Panc1 (cell line): ENCODE measurements at regions not wholly inside any gene's neighbourhood (a gene's known extent, or its start where the extent isn't known, plus 50 kb on each side); places are given as distances from the start of the nearest gene placed in this dataset.

Source experiments
- ATAC-seq: fragments of 200-7000 bp; cut with Tn5 transposase; 2 replicates; pipeline ENCODE4 v1.9.1; 2020; ENCODE audit warnings: mild to moderate bottlenecking, moderate library complexity
- BruUV-seq: library from RNA; stranded (reverse); fragments of 400-500 nt; replicated peaks from 2 replicates; lab custom pipeline; 2021; lab: Mats Ljungman, UMichigan
- CTCF ChIA-PET: fragments of 300-600 bp; sonication (Branson Sonifier 250); formaldehyde crosslinking; loops from one replicate; lab custom pipeline; 2022; ENCODE audit warnings: antibody characterized with exemption; lab: Charles Lee
- POLR2A ChIA-PET: fragments of 300-600 bp; sonication (Branson Sonifier 250); formaldehyde crosslinking; loops from one replicate; lab custom pipeline; 2022; ENCODE audit warnings: antibody characterized with exemption; lab: Charles Lee
- DNase-seq: peaks from one replicate; pipeline ENCODE4 v3.0.0-alpha.2; 2010; ENCODE audit warnings: low read depth, low spot score
- H3K27ac ChIP-seq: 2 replicates; pipeline ENCODE4 v1.5.1; 2011; ENCODE audit warnings: mild to moderate bottlenecking, low read length, inconsistent platforms
- H3K27me3 ChIP-seq: fragments of 200-500 bp; sonication (Bioruptor generic); 2 replicates; pipeline ENCODE4 v1.6.0; 2014; ENCODE audit warnings: low read length, inconsistent platforms; ENCODE audit not compliant: control insufficient read depth, insufficient read depth
- H3K36me3 ChIP-seq: fragments of 200-500 bp; sonication (Bioruptor generic); 2 replicates; pipeline ENCODE4 v1.5.1; 2014; ENCODE audit warnings: inconsistent platforms, mild to moderate bottlenecking, low read length, moderate library complexity; ENCODE audit not compliant: control insufficient read depth, insufficient read depth
- H3K4me1 ChIP-seq: 2 replicates; pipeline ENCODE4 v1.5.1; 2011; ENCODE audit warnings: inconsistent platforms, mild to moderate bottlenecking, low read length, moderate library complexity; ENCODE audit not compliant: control insufficient read depth, insufficient read depth
- H3K4me3 ChIP-seq, 2 experiments: 2 replicates each; pipeline ENCODE4 v1.5.1; 2011 to 2012; ENCODE audit warnings: low read depth in 2 of 2, low read length in 2 of 2, mild to moderate bottlenecking in 2 of 2, inconsistent platforms in 1 of 2, moderate library complexity in 1 of 2
- H3K9me3 ChIP-seq: fragments of 200-500 bp; sonication (Bioruptor generic); 2 replicates; pipeline ENCODE4 v1.5.1; 2014; ENCODE audit warnings: low read depth, mild to moderate bottlenecking, inconsistent platforms, low read length, moderate library complexity; ENCODE audit not compliant: control insufficient read depth, insufficient read depth
- CTCF ChIP-seq: fragments of 450-650 bp; IDR thresholded peaks from 2 replicates; pipeline ENCODE4 v1.5.1; 2017; ENCODE audit warnings: mild to moderate bottlenecking
- POLR2AphosphoS5 ChIP-seq: IDR thresholded peaks from 2 replicates; pipeline ENCODE4 v1.6.1; 2012; ENCODE audit warnings: mild to moderate bottlenecking, low read depth, low read length, moderate library complexity
- SIN3A ChIP-seq: IDR thresholded peaks from 2 replicates; pipeline ENCODE4 v1.6.1; 2012; ENCODE audit warnings: low read depth, mild to moderate bottlenecking, low read length, moderate library complexity, borderline replicate concordance; ENCODE audit not compliant: insufficient read depth
- TCF7L2 ChIP-seq: IDR thresholded peaks from 2 replicates; pipeline ENCODE4 v1.6.1; 2011; ENCODE audit warnings: mild to moderate bottlenecking, low read depth, low read length, inconsistent platforms
- in situ Hi-C: cut with HindIII; loops from 2 replicates; pipeline ENCODE4 v1.10.0; 2016; ENCODE audit warnings: low sequenced_read_pairs, low pct_unique_long_range_greater_than_20kb
- intact Hi-C: fragments of 100-400 bp; cut with micrococcal nuclease; formaldehyde crosslinking; loops from one replicate; pipeline ENCODE4 v1.10.0; 2022; ENCODE audit not compliant: unreplicated experiment
- TF ChIP-seq, protein P1 (sequence below), 2 experiments: IDR thresholded peaks; 2 replicates each; pipeline ENCODE4 v1.6.1; 2011 to 2012; ENCODE audit warnings: low read depth in 2 of 2, control low read depth in 1 of 2, low read length in 1 of 2, mild to moderate bottlenecking in 1 of 2, moderate library complexity in 1 of 2; ENCODE audit not compliant: insufficient read depth in 1 of 2

DNA sequence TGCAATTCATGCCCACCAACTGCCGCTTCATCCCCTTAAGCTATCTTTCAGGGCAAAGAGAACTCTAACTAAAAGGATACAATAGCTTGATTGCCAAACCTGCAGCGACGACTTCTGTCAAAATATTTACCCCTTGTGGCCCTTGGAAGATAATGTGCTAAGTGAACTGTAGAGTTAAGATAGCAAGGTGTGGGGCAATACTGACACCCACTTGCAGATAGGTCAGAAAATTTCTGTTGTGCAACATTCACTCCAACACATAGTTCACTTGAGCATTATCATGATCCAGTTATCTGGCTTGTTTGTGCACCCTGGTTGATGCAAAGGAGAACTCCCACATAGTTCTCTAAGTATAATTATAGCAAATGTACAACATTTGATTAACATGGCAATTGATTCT, 55.6 kb downstream of the RHOXF2B start:
- H3K27me3 ChIP-seq = peaks cover 5% of the 10 kb centered on the region
- intact Hi-C loops (no loop called here), in situ Hi-C loops (no loop called here)
- H3K4me3 ChIP-seq = no peak overlapping the region
- TF ChIP-seq, protein P1, sequence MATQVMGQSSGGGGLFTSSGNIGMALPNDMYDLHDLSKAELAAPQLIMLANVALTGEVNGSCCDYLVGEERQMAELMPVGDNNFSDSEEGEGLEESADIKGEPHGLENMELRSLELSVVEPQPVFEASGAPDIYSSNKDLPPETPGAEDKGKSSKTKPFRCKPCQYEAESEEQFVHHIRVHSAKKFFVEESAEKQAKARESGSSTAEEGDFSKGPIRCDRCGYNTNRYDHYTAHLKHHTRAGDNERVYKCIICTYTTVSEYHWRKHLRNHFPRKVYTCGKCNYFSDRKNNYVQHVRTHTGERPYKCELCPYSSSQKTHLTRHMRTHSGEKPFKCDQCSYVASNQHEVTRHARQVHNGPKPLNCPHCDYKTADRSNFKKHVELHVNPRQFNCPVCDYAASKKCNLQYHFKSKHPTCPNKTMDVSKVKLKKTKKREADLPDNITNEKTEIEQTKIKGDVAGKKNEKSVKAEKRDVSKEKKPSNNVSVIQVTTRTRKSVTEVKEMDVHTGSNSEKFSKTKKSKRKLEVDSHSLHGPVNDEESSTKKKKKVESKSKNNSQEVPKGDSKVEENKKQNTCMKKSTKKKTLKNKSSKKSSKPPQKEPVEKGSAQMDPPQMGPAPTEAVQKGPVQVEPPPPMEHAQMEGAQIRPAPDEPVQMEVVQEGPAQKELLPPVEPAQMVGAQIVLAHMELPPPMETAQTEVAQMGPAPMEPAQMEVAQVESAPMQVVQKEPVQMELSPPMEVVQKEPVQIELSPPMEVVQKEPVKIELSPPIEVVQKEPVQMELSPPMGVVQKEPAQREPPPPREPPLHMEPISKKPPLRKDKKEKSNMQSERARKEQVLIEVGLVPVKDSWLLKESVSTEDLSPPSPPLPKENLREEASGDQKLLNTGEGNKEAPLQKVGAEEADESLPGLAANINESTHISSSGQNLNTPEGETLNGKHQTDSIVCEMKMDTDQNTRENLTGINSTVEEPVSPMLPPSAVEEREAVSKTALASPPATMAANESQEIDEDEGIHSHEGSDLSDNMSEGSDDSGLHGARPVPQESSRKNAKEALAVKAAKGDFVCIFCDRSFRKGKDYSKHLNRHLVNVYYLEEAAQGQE (IDR thresholded peaks at IDR 0.05; ENCODE audit: insufficient read depth in 1 of 2, low read depth in 2 of 2, low read length in 1 of 2) = no peak
- TF ChIP-seq TCF7L2 (no peak), POLR2AphosphoS5 (no peak), SIN3A (no peak), CTCF (no peak)
- ATAC-seq (no peak), DNase-seq (no peak)
- H3K4me1 ChIP-seq = no peaks in the 10 kb centered on the region
- H3K36me3 ChIP-seq = no peaks in the 10 kb centered on the region
- H3K27ac ChIP-seq = no peak overlapping the region
- no peaks in the 10 kb centered on the region for H3K9me3 ChIP-seq
- POLR2A ChIA-PET = no interaction called here
- CTCF ChIA-PET = no interaction called here
- no TSS peak for BruUV-seq

GRCh38 chrX:120020305-120020704, 57.2 kb downstream of the RHOXF2B start:
- no peak overlapping the region for H3K27ac ChIP-seq
- H3K36me3 ChIP-seq = no peaks in the 10 kb centered on the region
- ATAC-seq = no peak
- H3K9me3 ChIP-seq = no peaks in the 10 kb centered on the region
- ChIA-PET CTCF (no interaction called here), POLR2A (no interaction called here)
- DNase-seq = no peak
- H3K4me3 ChIP-seq = no peak overlapping the region
- intact Hi-C loops (no loop called here), in situ Hi-C loops (no loop called here)
- 0 out of 2 replicates have a peak, but pooled peaks cover 2% of the 10 kb centered on the region for H3K4me1 ChIP-seq
- TF ChIP-seq POLR2AphosphoS5 (no peak), TCF7L2 (no peak), SIN3A (no peak), CTCF (no peak)
- TF ChIP-seq, protein P1 (IDR thresholded peaks at IDR 0.05; ENCODE audit: insufficient read depth in 1 of 2, low read depth in 2 of 2, low read length in 1 of 2) = no peak
- peaks cover 11% of the 10 kb centered on the region for H3K27me3 ChIP-seq
- no TSS peak for BruUV-seq
